OCI-LY1 (cell line): ENCODE measurements at regions not wholly inside any gene's neighbourhood (a gene's known extent, or its start where the extent isn't known, plus 50 kb on each side); places are given as distances from the start of the nearest gene placed in this dataset.

Experiments
- H2AFZ ChIP-seq: fragments of 200-600 bp; sonication (generic), shearing (Covaris generic); 2 replicates; pipeline ENCODE4 v1.6.0; 2014; ENCODE audit warnings: antibody characterized with exemption, mild to moderate bottlenecking, low read length
- H3F3A ChIP-seq: fragments of 200-600 bp; sonication (generic), shearing (Covaris generic); 2 replicates; pipeline ENCODE4 v1.6.0; 2014; ENCODE audit warnings: mild to moderate bottlenecking, antibody characterized with exemption, low read length, moderate library complexity; ENCODE audit not compliant: insufficient read depth
- H3K27ac ChIP-seq: fragments of 200-600 bp; sonication (generic); 2 replicates; pipeline ENCODE4 v1.5.1; 2014; ENCODE audit warnings: low read length, mixed run types, mild to moderate bottlenecking, low read depth; ENCODE audit not compliant: poor library complexity, severe bottlenecking
- H3K27me3 ChIP-seq: fragments of 200-600 bp; sonication (generic); 2 replicates; pipeline ENCODE4 v1.6.0; 2014; ENCODE audit warnings: antibody characterized with exemption, mild to moderate bottlenecking, low read length, moderate library complexity; ENCODE audit not compliant: insufficient read depth
- H3K36me3 ChIP-seq: fragments of 200-600 bp; sonication (generic); 2 replicates; pipeline ENCODE4 v1.6.1; 2014; ENCODE audit warnings: mild to moderate bottlenecking, antibody characterized with exemption, low read length, moderate library complexity, mixed read lengths; ENCODE audit not compliant: insufficient read depth
- H3K4me1 ChIP-seq: fragments of 200-600 bp; sonication (generic); 2 replicates; pipeline ENCODE4 v1.5.1; 2014; ENCODE audit warnings: mild to moderate bottlenecking, low read length, moderate library complexity; ENCODE audit not compliant: insufficient read depth, severe bottlenecking
- H3K4me2 ChIP-seq: fragments of 200-600 bp; sonication (generic), shearing (Covaris generic); 2 replicates; pipeline ENCODE4 v1.6.1; 2014; ENCODE audit warnings: low read length
- H3K4me3 ChIP-seq: fragments of 200-600 bp; sonication (generic); 2 replicates; pipeline ENCODE4 v1.5.1; 2014; ENCODE audit warnings: low read length, low read depth, mild to moderate bottlenecking, mixed read lengths; ENCODE audit not compliant: poor library complexity, severe bottlenecking
- H3K79me2 ChIP-seq: fragments of 200-600 bp; shearing (Covaris generic); 2 replicates; pipeline ENCODE4 v1.6.1; 2016; ENCODE audit warnings: mixed run types, low read length, mixed read lengths; ENCODE audit not compliant: insufficient read depth
- H3K9ac ChIP-seq: fragments of 200-600 bp; sonication (generic), shearing (Covaris generic); 2 replicates; pipeline ENCODE4 v1.6.1; 2014; ENCODE audit warnings: mild to moderate bottlenecking, low read length, mixed read lengths
- H3K9me2 ChIP-seq: fragments of 200-600 bp; sonication (generic), shearing (Covaris generic); 2 replicates; pipeline ENCODE4 v1.6.1; 2014; ENCODE audit warnings: low read depth, mild to moderate bottlenecking, low read length, mixed read lengths
- H3K9me3 ChIP-seq: fragments of 200-600 bp; shearing (Covaris generic); 2 replicates; pipeline ENCODE4 v1.6.1; 2014; ENCODE audit warnings: low read length, mixed read lengths
- H4K20me1 ChIP-seq: fragments of 200-600 bp; sonication (generic), shearing (Covaris generic); 2 replicates; pipeline ENCODE4 v1.6.0; 2016; ENCODE audit warnings: mild to moderate bottlenecking, low read length; ENCODE audit not compliant: insufficient read depth
- EZH2 ChIP-seq: fragments of 200-600 bp; sonication (generic), shearing (Covaris generic); IDR thresholded peaks from 2 replicates; pipeline ENCODE4 v1.8.0; 2017; ENCODE audit warnings: borderline replicate concordance, mixed run types, mild to moderate bottlenecking, antibody characterized with exemption, low read length, moderate library complexity, mixed read lengths
- TF ChIP-seq, protein P1 (sequence below): fragments of 200-600 bp; sonication (generic), shearing (Covaris generic); IDR thresholded peaks from 2 replicates; pipeline ENCODE4 v1.5.1; 2017; ENCODE audit warnings: mild to moderate bottlenecking, antibody characterized with exemption, low read length, moderate library complexity, mixed read lengths

DNA sequence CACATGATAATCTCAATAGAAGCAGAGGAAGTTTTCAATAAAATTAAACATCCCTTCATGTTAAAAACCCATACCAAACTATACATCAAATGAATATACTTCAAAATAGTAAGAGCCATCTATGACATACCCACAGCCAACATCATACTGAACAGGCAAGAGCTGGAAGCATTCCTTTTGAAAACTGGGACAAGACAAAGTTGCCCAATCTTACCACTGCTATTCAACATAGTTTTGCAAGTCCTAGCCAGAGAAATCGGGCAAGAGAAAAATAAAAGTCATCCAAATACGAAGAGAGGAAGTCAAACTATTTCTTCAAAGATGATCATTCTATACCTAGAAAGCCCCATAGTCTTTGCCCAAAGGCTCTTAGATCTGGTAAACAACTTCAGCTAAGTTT, 454.7 kb upstream of the PRICKLE1 start:
- no peaks in the 10 kb centered on the region for H3K79me2 ChIP-seq
- H3K27ac ChIP-seq, result no peak overlapping the region
- H3K9ac ChIP-seq, result no peak overlapping the region
- no peaks in the 10 kb centered on the region for H4K20me1 ChIP-seq
- no peaks in the 10 kb centered on the region for H3F3A ChIP-seq
- no peaks in the 10 kb centered on the region for H3K9me3 ChIP-seq
- no peak overlapping the region for H2AFZ ChIP-seq
- no peaks in the 10 kb centered on the region for H3K27me3 ChIP-seq
- H3K4me1 ChIP-seq, result no peaks in the 10 kb centered on the region
- H3K4me2 ChIP-seq, result no peak overlapping the region
- no peaks in the 10 kb centered on the region for H3K36me3 ChIP-seq
- no peaks in the 10 kb centered on the region for H3K9me2 ChIP-seq
- H3K4me3 ChIP-seq, result no peak overlapping the region
- TF ChIP-seq EZH2, result no peak
- TF ChIP-seq, protein P1, sequence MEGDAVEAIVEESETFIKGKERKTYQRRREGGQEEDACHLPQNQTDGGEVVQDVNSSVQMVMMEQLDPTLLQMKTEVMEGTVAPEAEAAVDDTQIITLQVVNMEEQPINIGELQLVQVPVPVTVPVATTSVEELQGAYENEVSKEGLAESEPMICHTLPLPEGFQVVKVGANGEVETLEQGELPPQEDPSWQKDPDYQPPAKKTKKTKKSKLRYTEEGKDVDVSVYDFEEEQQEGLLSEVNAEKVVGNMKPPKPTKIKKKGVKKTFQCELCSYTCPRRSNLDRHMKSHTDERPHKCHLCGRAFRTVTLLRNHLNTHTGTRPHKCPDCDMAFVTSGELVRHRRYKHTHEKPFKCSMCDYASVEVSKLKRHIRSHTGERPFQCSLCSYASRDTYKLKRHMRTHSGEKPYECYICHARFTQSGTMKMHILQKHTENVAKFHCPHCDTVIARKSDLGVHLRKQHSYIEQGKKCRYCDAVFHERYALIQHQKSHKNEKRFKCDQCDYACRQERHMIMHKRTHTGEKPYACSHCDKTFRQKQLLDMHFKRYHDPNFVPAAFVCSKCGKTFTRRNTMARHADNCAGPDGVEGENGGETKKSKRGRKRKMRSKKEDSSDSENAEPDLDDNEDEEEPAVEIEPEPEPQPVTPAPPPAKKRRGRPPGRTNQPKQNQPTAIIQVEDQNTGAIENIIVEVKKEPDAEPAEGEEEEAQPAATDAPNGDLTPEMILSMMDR, result no peak

GRCh38 chr12:43038991-43039390, 449.4 kb upstream of the PRICKLE1 start:
- Histone ChIP-seq H4K20me1 (no peaks in the 10 kb centered on the region), H2AFZ (no peak overlapping the region), H3K4me1 (no peaks in the 10 kb centered on the region), H3K27me3 (no peaks in the 10 kb centered on the region), H3K9me2 (no peaks in the 10 kb centered on the region), H3K9me3 (no peaks in the 10 kb centered on the region), H3K27ac (no peak overlapping the region), H3K9ac (no peak overlapping the region), H3K36me3 (no peaks in the 10 kb centered on the region), H3K4me3 (no peak overlapping the region), H3K79me2 (no peaks in the 10 kb centered on the region), H3F3A (no peaks in the 10 kb centered on the region), H3K4me2 (no peak overlapping the region)
- TF ChIP-seq, protein P1, result no peak
- TF ChIP-seq EZH2, result no peak

- Histone ChIP-seq H3K9me2 (no peaks in the 10 kb centered on the region), H3K9me3 (no peaks in the 10 kb centered on the region), H3K4me2 (no peak overlapping the region), H2AFZ (no peak overlapping the region), H3K27me3 (no peaks in the 10 kb centered on the region), H3K79me2 (no peaks in the 10 kb centered on the region), H3K36me3 (no peaks in the 10 kb centered on the region), H3K9ac (no peak overlapping the region), H4K20me1 (no peaks in the 10 kb centered on the region), H3F3A (no peaks in the 10 kb centered on the region), H3K4me3 (no peak overlapping the region), H3K4me1 (no peaks in the 10 kb centered on the region), H3K27ac (no peak overlapping the region)
- TF ChIP-seq, protein P1, result no peak
Measured at GRCh38 chr12:43029971-43030370, 440.4 kb upstream of the PRICKLE1 start.
